H9 (cell line): ENCODE measurements at regions not wholly inside any gene's neighbourhood (a gene's known extent, or its start where the extent isn't known, plus 50 kb on each side); places are given as distances from the start of the nearest gene placed in this dataset.

Experiments used
- DNase-seq: peaks from one replicate; pipeline ENCODE4 v3.0.0-alpha.2; 2017
- H2AFZ ChIP-seq: one replicate; pipeline ENCODE4 v1.6.1; 2013; ENCODE audit warnings: mild to moderate bottlenecking, low read length, control low read depth, moderate library complexity
- H2AK5ac ChIP-seq: 2 replicates; pipeline ENCODE4 v1.6.1; 2013; ENCODE audit warnings: low read length, control low read depth, mixed read lengths; ENCODE audit not compliant: insufficient read length
- H2BK120ac ChIP-seq: one replicate; pipeline ENCODE4 v1.6.1; 2013; ENCODE audit warnings: low read depth, mild to moderate bottlenecking, low read length, control low read depth, inconsistent platforms; ENCODE audit not compliant: poor library complexity, severe bottlenecking
- H2BK12ac ChIP-seq: 2 replicates; pipeline ENCODE4 v1.6.1; 2013; ENCODE audit warnings: low read length, control low read depth, mixed read lengths, low read depth; ENCODE audit not compliant: insufficient read length
- H2BK15ac ChIP-seq: 2 replicates; pipeline ENCODE4 v1.6.1; 2013; ENCODE audit warnings: low read depth, low read length, control low read depth
- H2BK20ac ChIP-seq: one replicate; pipeline ENCODE4 v1.6.1; 2013; ENCODE audit warnings: low read depth, mild to moderate bottlenecking, low read length, control low read depth, inconsistent platforms; ENCODE audit not compliant: poor library complexity, severe bottlenecking
- H2BK5ac ChIP-seq: 2 replicates; pipeline ENCODE4 v1.6.1; 2013; ENCODE audit warnings: low read length, control low read depth, mixed read lengths; ENCODE audit not compliant: insufficient read length
- H3K14ac ChIP-seq: 2 replicates; pipeline ENCODE4 v1.6.1; 2013; ENCODE audit warnings: low read length, control low read depth; ENCODE audit not compliant: insufficient read depth
- H3K18ac ChIP-seq: 2 replicates; pipeline ENCODE4 v1.6.1; 2013; ENCODE audit warnings: low read depth, mild to moderate bottlenecking, mixed read lengths, low read length, control low read depth; ENCODE audit not compliant: insufficient read length
- H3K23ac ChIP-seq: 2 replicates; pipeline ENCODE4 v1.6.1; 2013; ENCODE audit warnings: low read length, control low read depth, mixed read lengths, low read depth; ENCODE audit not compliant: insufficient read length
- H3K23me2 ChIP-seq: 2 replicates; pipeline ENCODE4 v1.6.1; 2013; ENCODE audit warnings: low read depth, mild to moderate bottlenecking, mixed read lengths, low read length, control low read depth; ENCODE audit not compliant: insufficient read length, poor library complexity, severe bottlenecking
- H3K27ac ChIP-seq: 2 replicates; pipeline ENCODE4 v1.5.1; 2013; ENCODE audit warnings: low read length, control low read depth, mixed read lengths, low read depth; ENCODE audit not compliant: insufficient read length
- H3K27me3 ChIP-seq: 2 replicates; pipeline ENCODE4 v1.6.1; 2013; ENCODE audit warnings: low read length, control low read depth, inconsistent platforms; ENCODE audit not compliant: insufficient read depth
- H3K4ac ChIP-seq: 2 replicates; pipeline ENCODE4 v1.6.1; 2013; ENCODE audit warnings: low read depth, mild to moderate bottlenecking, control low read depth, inconsistent platforms, low read length, moderate library complexity
- H3K4me1 ChIP-seq: 2 replicates; pipeline ENCODE4 v1.6.1; 2013; ENCODE audit warnings: low read length, control low read depth, inconsistent platforms; ENCODE audit not compliant: insufficient read depth
- H3K4me2 ChIP-seq: 2 replicates; pipeline ENCODE4 v1.6.1; 2013; ENCODE audit warnings: low read length, control low read depth, mixed read lengths; ENCODE audit not compliant: insufficient read length, insufficient read depth
- H3K56ac ChIP-seq: 2 replicates; pipeline ENCODE4 v1.6.1; 2013; ENCODE audit warnings: low read depth, mild to moderate bottlenecking, mixed read lengths, low read length, control low read depth; ENCODE audit not compliant: insufficient read length
- H3K79me1 ChIP-seq: 2 replicates; pipeline ENCODE4 v1.6.1; 2013; ENCODE audit warnings: low read depth, mild to moderate bottlenecking, moderate library complexity, low read length, control low read depth, inconsistent platforms; ENCODE audit not compliant: insufficient read depth, poor library complexity, severe bottlenecking
- H3K79me2 ChIP-seq: 2 replicates; pipeline ENCODE4 v1.6.1; 2013; ENCODE audit warnings: low read length, control low read depth, inconsistent platforms; ENCODE audit not compliant: insufficient read depth
- H3K9ac ChIP-seq: 2 replicates; pipeline ENCODE4 v1.6.1; 2013; ENCODE audit warnings: low read length, control low read depth, mixed read lengths; ENCODE audit not compliant: insufficient read length; ENCODE audit errors: extremely low read depth
- H3K9me3 ChIP-seq: one replicate; pipeline ENCODE4 v1.6.1; 2013; ENCODE audit warnings: low read depth, low read length, inconsistent platforms; ENCODE audit not compliant: control insufficient read depth
- H3T11ph ChIP-seq: one replicate; pipeline ENCODE4 v1.6.1; 2013; ENCODE audit warnings: mild to moderate bottlenecking, low read length, control low read depth, inconsistent platforms
- H4K20me1 ChIP-seq: one replicate; pipeline ENCODE4 v1.6.1; 2013; ENCODE audit not compliant: control insufficient read depth, insufficient read length, insufficient read depth
- H4K5ac ChIP-seq: 2 replicates; pipeline ENCODE4 v1.6.1; 2013; ENCODE audit warnings: low read depth, mild to moderate bottlenecking, mixed read lengths, low read length, control low read depth; ENCODE audit not compliant: insufficient read length
- H4K8ac ChIP-seq: replicated peaks from 2 replicates; pipeline ENCODE4 v1.6.1; 2013; ENCODE audit warnings: low read length, control low read depth, mixed read lengths, low read depth; ENCODE audit not compliant: insufficient read length
- H4K91ac ChIP-seq: 2 replicates; pipeline ENCODE4 v1.6.1; 2013; ENCODE audit warnings: low read depth, mild to moderate bottlenecking, moderate library complexity, mixed read lengths, low read length, control low read depth; ENCODE audit not compliant: insufficient read length
- H3K27ac Mint-ChIP-seq, 3 experiments: 2 replicates in 2 of 3; 3 replicates in 1 of 3; pipeline ENCODE4 v1.8.0; 2020 to 2021; ENCODE audit warnings: mixed read lengths in 3 of 3, mild to moderate bottlenecking in 1 of 3, moderate library complexity in 1 of 3
- H3K27me3 Mint-ChIP-seq: 2 replicates; pipeline ENCODE4 v1.8.0; 2021; ENCODE audit warnings: low read depth, mild to moderate bottlenecking, moderate library complexity, mixed read lengths
- H3K36me3 Mint-ChIP-seq, 3 experiments: 2 replicates in 2 of 3; 3 replicates in 1 of 3; pipeline ENCODE4 v1.8.0; 2020 to 2021; ENCODE audit warnings: low read depth in 3 of 3, mixed read lengths in 3 of 3; ENCODE audit not compliant: insufficient read depth in 1 of 3
- H3K4me1 Mint-ChIP-seq, 2 experiments: 2 replicates each; pipeline ENCODE4 v1.8.0; 2020; ENCODE audit warnings: mixed read lengths in 2 of 2
- H3K4me3 Mint-ChIP-seq, 2 experiments: 2 replicates in 1 of 2; 3 replicates in 1 of 2; pipeline ENCODE4 v1.8.0; 2020 to 2021; ENCODE audit warnings: mild to moderate bottlenecking in 2 of 2, mixed read lengths in 2 of 2, moderate library complexity in 1 of 2
- H3K9me3 Mint-ChIP-seq, 2 experiments: 2 replicates in 1 of 2; 3 replicates in 1 of 2; pipeline ENCODE4 v1.8.0; 2020; ENCODE audit warnings: mild to moderate bottlenecking in 2 of 2, mixed read lengths in 2 of 2, moderate library complexity in 1 of 2
- TF ChIP-seq, protein P1 (sequence below): fragments of 200-600 bp; sonication (generic); conservative IDR thresholded peaks from 3 replicates; pipeline ENCODE4 v1.8.0; 2021; ENCODE audit warnings: antibody characterized with exemption, mild to moderate bottlenecking

DNA sequence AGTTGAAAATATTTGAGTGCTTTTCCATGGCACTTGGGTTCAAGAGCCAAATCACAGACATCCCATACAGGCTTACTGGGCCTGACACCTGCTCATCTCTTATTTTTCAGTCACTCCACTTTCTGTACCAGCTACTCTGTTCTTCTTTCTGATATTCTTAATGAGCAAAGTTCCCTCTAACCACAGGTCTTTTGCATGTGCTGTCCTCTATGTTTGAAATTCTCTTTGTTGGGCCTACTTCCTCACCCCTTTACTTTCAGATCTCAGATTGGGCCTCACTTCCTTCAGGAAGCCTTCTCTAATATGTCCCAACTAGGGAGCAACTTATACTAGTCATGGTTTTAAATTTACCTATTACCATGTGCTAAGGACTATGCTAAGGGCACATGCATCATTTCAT, 81.8 kb upstream of the RBMS1 start:
- Mint-ChIP-seq H3K4me1 (peaks cover 0 to 8% of the 10 kb centered on the region in 2 experiments; a peak in 3 of 4 replicates), H3K9me3 (peaks cover 7 to 8% of the 10 kb centered on the region in 2 experiments; a peak in 4 of 5 replicates), H3K36me3 (peaks cover 2 to 20% (median 7%) of the 10 kb centered on the region in 3 experiments; a peak in 6 of 7 replicates), H3K27ac (no peak overlapping the region), H3K27me3 (no peaks in the 10 kb centered on the region; the same call in 1 of the 2 replicates), H3K4me3 (no peak overlapping the region)
- Histone ChIP-seq H2BK20ac (no peak overlapping the region), H3T11ph (no peak overlapping the region), H4K91ac (no peak overlapping the region), H3K56ac (no peak overlapping the region), H2BK5ac (no peak overlapping the region), H3K4me2 (no peak overlapping the region), H2BK12ac (no peak overlapping the region), H3K14ac (no peak overlapping the region), H2BK15ac (no peak overlapping the region), H2AK5ac (no peak overlapping the region), H3K23ac (no peak overlapping the region), H3K27me3 (no peaks in the 10 kb centered on the region), H4K20me1 (no peaks in the 10 kb centered on the region), H3K9ac (no peak overlapping the region), H3K79me2 (no peaks in the 10 kb centered on the region), H3K4me1 (no peaks in the 10 kb centered on the region), H3K18ac (no peak overlapping the region), H2AFZ (no peak overlapping the region), H3K4ac (no peak overlapping the region), H2BK120ac (no peak overlapping the region), H3K9me3 (peaks cover 6% of the 10 kb centered on the region), H3K27ac (no peak overlapping the region), H4K5ac (no peak overlapping the region), H4K8ac (no peak overlapping the region), H3K79me1 (no peaks in the 10 kb centered on the region), H3K23me2 (no peaks in the 10 kb centered on the region)
- TF ChIP-seq, protein P1, sequence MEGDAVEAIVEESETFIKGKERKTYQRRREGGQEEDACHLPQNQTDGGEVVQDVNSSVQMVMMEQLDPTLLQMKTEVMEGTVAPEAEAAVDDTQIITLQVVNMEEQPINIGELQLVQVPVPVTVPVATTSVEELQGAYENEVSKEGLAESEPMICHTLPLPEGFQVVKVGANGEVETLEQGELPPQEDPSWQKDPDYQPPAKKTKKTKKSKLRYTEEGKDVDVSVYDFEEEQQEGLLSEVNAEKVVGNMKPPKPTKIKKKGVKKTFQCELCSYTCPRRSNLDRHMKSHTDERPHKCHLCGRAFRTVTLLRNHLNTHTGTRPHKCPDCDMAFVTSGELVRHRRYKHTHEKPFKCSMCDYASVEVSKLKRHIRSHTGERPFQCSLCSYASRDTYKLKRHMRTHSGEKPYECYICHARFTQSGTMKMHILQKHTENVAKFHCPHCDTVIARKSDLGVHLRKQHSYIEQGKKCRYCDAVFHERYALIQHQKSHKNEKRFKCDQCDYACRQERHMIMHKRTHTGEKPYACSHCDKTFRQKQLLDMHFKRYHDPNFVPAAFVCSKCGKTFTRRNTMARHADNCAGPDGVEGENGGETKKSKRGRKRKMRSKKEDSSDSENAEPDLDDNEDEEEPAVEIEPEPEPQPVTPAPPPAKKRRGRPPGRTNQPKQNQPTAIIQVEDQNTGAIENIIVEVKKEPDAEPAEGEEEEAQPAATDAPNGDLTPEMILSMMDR: no peak
- no peak for DNase-seq
